Gastroesophageal sphincter (tissue), 4 donors: ENCODE measurements at regions not wholly inside any gene's neighbourhood (a gene's known extent, or its start where the extent isn't known, plus 50 kb on each side); places are given as distances from the start of the nearest gene placed in this dataset.
A peak's percentile ranks its signal among the peaks of the same experiment; 100 is the strongest.

Experiments used
- ATAC-seq: fragments of 150-250 bp; one replicate; pipeline ENCODE4 v1.9.1; 2016; ENCODE audit warnings: mild to moderate bottlenecking, moderate library complexity
- H3K27ac ChIP-seq, 4 donors: fragments of 200-600 bp; sonication (generic) in 3 of 4; 1 replicate in 3 of 4; 2 replicates in 1 of 4; pipeline ENCODE4 v1.5.1; 2016 to 2019
- H3K27me3 ChIP-seq: fragments of 200-600 bp; sonication (generic); one replicate; pipeline ENCODE4 v1.5.1; 2019
- H3K36me3 ChIP-seq, 2 donors: fragments of 200-600 bp; sonication (generic); one replicate each; pipeline ENCODE4 v1.5.1; 2019; ENCODE audit warnings: control low read depth in 1 of 2
- H3K4me1 ChIP-seq, 3 donors: fragments of 200-600 bp; sonication (generic); 1 replicate in 2 of 3; 2 replicates in 1 of 3; pipeline ENCODE4 v1.5.1; 2016 to 2019; ENCODE audit warnings: control low read depth in 2 of 3
- H3K4me3 ChIP-seq, 2 donors: fragments of 200-600 bp; sonication (generic); one replicate each; pipeline ENCODE4 v1.5.1; 2019; ENCODE audit warnings: mild to moderate bottlenecking in 1 of 2, moderate library complexity in 1 of 2
- H3K9me3 ChIP-seq, 3 donors: fragments of 200-600 bp; sonication (generic); one replicate each; pipeline ENCODE4 v1.5.1; 2017 to 2019; ENCODE audit warnings: control low read depth in 2 of 3
- CTCF ChIP-seq, 4 experiments: fragments of 200-600 bp in 2 of 4; fragments of 450-650 bp in 2 of 4; sonication (generic) in 1 of 4; IDR thresholded peaks; one replicate each; pipeline ENCODE4 v1.5.1; 2017 to 2019; ENCODE audit warnings: antibody characterized with exemption in 4 of 4, mild to moderate bottlenecking in 2 of 4, moderate library complexity in 2 of 4
- EP300 ChIP-seq: sonication (generic); formaldehyde crosslinking; IDR thresholded peaks from one replicate; pipeline ENCODE4 v1.6.1; 2017; ENCODE audit warnings: antibody characterized with exemption, mild to moderate bottlenecking
- POLR2A ChIP-seq, 2 donors: fragments of 450-650 bp; IDR thresholded peaks; one replicate each; pipeline ENCODE4 v1.6.1; 2017; ENCODE audit warnings: antibody characterized with exemption in 2 of 2, mild to moderate bottlenecking in 2 of 2, moderate library complexity in 1 of 2
- POLR2AphosphoS5 ChIP-seq: sonication (generic); formaldehyde crosslinking; IDR thresholded peaks from one replicate; pipeline ENCODE4 v1.6.1; 2017; ENCODE audit warnings: antibody characterized with exemption
- WGBS, 2 donors: methylation state at CpG; one replicate each; pipeline ENCODE4 v1.1.5; 2018; ENCODE audit warnings: low coverage in 1 of 2; 5-methylcytosine and 5-hydroxymethylcytosine counted together

- no peak overlapping the region for H3K4me3 ChIP-seq
- TF ChIP-seq POLR2A (IDR thresholded peaks at IDR 0.05) (no peak), POLR2AphosphoS5 (no peak), CTCF (IDR thresholded peaks at IDR 0.05) (no peak), EP300 (no peak)
- WGBS, 2 donors, result 72 to 96% methylated on average over 7 to 9 of the region's 9 CpGs
- H3K4me1 ChIP-seq, result peaks cover 0 to 9% (median 0%) of the 10 kb centered on the region in 3 donors
- H3K9me3 ChIP-seq, result peaks cover 0 to 10% (median 0%) of the 10 kb centered on the region in 3 donors
- no peak for ATAC-seq
- H3K27ac ChIP-seq, result no peak overlapping the region
- no peaks in the 10 kb centered on the region for H3K36me3 ChIP-seq
- H3K27me3 ChIP-seq, result no peaks in the 10 kb centered on the region
Observed at GRCh38 chr2:5913711-5914395, 221.7 kb downstream of the SOX11 start.

- no peak overlapping the region for H3K4me3 ChIP-seq
- 18 to 45% methylated on average over 5 of the region's 7 CpGs for WGBS, 2 donors
- H3K27ac ChIP-seq, result no peak overlapping the region
- peaks cover 0 to 10% (median 0%) of the 10 kb centered on the region in 3 donors for H3K9me3 ChIP-seq
- peaks cover 0 to 9% (median 0%) of the 10 kb centered on the region in 3 donors for H3K4me1 ChIP-seq
- ATAC-seq, result no peak
- H3K27me3 ChIP-seq, result no peaks in the 10 kb centered on the region
- TF ChIP-seq POLR2AphosphoS5 (no peak), POLR2A (IDR thresholded peaks at IDR 0.05) (no peak), CTCF (IDR thresholded peaks at IDR 0.05) (no peak)
- H3K36me3 ChIP-seq, result no peaks in the 10 kb centered on the region
Observed at GRCh38 chr2:5914811-5915611, 222.8 kb downstream of the SOX11 start.

- Histone ChIP-seq H3K36me3 (no peaks in the 10 kb centered on the region), H3K9me3 (peaks cover 0 to 10% (median 0%) of the 10 kb centered on the region in 3 donors), H3K4me1 (peaks cover 0 to 9% (median 0%) of the 10 kb centered on the region in 3 donors), H3K27me3 (no peaks in the 10 kb centered on the region), H3K27ac (no peak overlapping the region), H3K4me3 (no peak overlapping the region)
- TF ChIP-seq EP300 (no peak), POLR2AphosphoS5 (no peak), CTCF (IDR thresholded peaks at IDR 0.05) (peak in 1 of 4 experiments; percentile 16), POLR2A (IDR thresholded peaks at IDR 0.05) (no peak)
- ATAC-seq, result no peak
- 50% methylated on average over 1 of the region's 4 CpGs; no CpG with 5 or more reads in 1 of the 2 donors for WGBS, 2 donors
Observed at GRCh38 chr2:5915881-5916310, 223.7 kb downstream of the SOX11 start.

- Histone ChIP-seq H3K4me3 (no peak overlapping the region), H3K9me3 (peaks cover 0 to 10% (median 0%) of the 10 kb centered on the region in 3 donors), H3K36me3 (no peaks in the 10 kb centered on the region), H3K27ac (no peak overlapping the region), H3K4me1 (no peaks in the 10 kb centered on the region), H3K27me3 (no peaks in the 10 kb centered on the region)
- ATAC-seq, result no peak
- TF ChIP-seq POLR2A (IDR thresholded peaks at IDR 0.05) (no peak), POLR2AphosphoS5 (no peak), EP300 (no peak), CTCF (IDR thresholded peaks at IDR 0.05) (no peak)
- 41 to 42% methylated on average over 5 to 8 of the region's 8 CpGs for WGBS, 2 donors
Observed at GRCh38 chr2:5921081-5921642, 229.0 kb downstream of the SOX11 start.
